Fibroblast of mammary gland (primary cell): ENCODE measurements at regions not wholly inside any gene's neighbourhood (a gene's known extent, or its start where the extent isn't known, plus 50 kb on each side); places are given as distances from the start of the nearest gene placed in this dataset.

Experiments used
- DNase-seq: peaks from one replicate; pipeline ENCODE4 v3.0.0-alpha.2; 2010; ENCODE audit warnings: low read depth
- H3K4me3 ChIP-seq: 2 replicates; pipeline ENCODE4 v1.5.1; 2011; ENCODE audit warnings: low read depth, mild to moderate bottlenecking, low read length, moderate library complexity; ENCODE audit not compliant: control insufficient read depth
- TF ChIP-seq, protein P1 (sequence below): conservative IDR thresholded peaks from 2 replicates; pipeline ENCODE4 v1.5.1; 2011; ENCODE audit warnings: low read depth, low read length, inconsistent platforms; ENCODE audit not compliant: control insufficient read depth, insufficient read depth

- TF ChIP-seq, protein P1, sequence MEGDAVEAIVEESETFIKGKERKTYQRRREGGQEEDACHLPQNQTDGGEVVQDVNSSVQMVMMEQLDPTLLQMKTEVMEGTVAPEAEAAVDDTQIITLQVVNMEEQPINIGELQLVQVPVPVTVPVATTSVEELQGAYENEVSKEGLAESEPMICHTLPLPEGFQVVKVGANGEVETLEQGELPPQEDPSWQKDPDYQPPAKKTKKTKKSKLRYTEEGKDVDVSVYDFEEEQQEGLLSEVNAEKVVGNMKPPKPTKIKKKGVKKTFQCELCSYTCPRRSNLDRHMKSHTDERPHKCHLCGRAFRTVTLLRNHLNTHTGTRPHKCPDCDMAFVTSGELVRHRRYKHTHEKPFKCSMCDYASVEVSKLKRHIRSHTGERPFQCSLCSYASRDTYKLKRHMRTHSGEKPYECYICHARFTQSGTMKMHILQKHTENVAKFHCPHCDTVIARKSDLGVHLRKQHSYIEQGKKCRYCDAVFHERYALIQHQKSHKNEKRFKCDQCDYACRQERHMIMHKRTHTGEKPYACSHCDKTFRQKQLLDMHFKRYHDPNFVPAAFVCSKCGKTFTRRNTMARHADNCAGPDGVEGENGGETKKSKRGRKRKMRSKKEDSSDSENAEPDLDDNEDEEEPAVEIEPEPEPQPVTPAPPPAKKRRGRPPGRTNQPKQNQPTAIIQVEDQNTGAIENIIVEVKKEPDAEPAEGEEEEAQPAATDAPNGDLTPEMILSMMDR, result no peak
- H3K4me3 ChIP-seq, result no peak overlapping the region
- DNase-seq, result no peak
Observed at GRCh38 chr9:115980976-115981375, 172.6 kb upstream of the PAPPA start.

DNA sequence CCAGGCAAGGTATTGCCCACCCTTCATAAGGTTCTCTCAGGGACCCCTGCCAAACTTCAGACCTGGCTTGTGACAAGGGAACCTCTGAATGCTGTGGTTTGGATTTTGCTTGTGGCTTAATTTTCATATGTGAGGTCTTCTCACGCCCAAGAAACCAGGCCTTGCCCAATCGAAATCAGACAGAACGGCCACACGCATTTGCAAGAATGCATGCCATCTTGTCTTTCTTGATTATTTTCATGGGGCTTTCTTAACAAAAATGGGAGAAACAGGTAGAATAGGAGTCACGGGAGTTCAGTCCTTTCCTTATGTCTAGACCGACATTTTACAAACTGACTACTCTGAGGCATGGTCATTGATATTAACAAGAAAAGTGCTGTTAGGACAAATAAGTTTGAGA, 170.2 kb upstream of the PAPPA start:
- H3K4me3 ChIP-seq, result no peak overlapping the region
- DNase-seq, result no peak
- TF ChIP-seq, protein P1, result no peak

DNA sequence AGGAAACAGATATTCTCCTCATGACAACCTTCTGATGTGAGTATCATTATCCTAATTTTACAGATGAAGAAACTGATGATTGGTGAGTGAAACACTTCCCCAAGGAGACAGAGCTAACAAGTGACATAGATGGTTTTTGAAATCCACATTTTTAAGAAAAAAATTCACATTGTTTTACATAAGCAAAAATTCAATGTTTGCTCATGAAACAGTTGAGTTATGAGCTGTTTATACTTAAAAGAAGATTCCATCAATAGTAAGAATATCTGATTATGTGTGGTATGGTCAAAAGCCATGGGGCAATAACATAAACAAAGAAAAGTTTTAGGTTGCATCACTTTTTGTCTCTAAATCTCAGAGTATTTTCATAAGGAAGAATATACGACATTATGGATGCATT, 167.9 kb upstream of the PAPPA start:
- no peak for DNase-seq
- TF ChIP-seq, protein P1, result no peak
- no peak overlapping the region for H3K4me3 ChIP-seq

DNA sequence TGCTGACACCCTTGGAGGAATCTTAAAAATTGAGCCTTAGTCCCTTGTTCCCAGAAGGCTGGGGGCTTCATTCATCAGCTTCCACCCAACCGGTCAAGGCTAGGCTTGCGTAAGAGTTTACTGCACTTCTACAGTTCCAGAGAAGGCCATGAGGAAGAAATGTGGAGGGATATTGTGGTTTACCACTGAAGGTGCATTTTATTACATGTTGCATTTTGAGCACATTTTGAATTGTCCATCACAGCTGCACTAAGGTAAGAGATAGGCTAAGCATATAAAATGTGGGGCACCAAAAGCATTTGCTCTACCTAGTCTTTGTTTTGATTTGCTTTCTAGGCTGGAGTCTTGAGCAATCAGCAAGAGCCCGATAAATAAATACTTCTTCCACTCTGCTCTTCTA, 167.1 kb upstream of the PAPPA start:
- TF ChIP-seq, protein P1, result no peak
- no peak for DNase-seq
- H3K4me3 ChIP-seq, result no peak overlapping the region

- TF ChIP-seq, protein P1, result no peak
Observed at GRCh38 chr9:115988701-115989100, 164.9 kb upstream of the PAPPA start.

DNA sequence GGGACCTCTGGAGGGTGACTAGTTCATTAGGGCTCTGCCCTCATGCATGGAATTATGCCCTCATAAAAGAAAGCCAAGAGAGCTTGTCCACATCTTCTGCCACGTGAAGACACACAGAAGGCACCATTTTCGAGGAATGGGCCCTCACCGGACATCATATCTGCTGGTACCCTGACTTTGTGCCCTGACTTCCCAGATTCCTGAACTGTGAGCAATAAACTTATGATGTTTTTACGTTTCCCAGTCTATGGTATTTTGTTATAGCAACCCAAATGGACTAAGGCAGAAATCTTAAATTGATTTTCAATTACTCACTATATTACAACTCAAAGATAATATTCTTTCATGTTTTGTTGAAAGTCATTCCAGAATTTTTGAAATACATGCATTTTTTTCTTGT, 163.8 kb upstream of the PAPPA start:
- TF ChIP-seq, protein P1, result no peak
- no peak overlapping the region for H3K4me3 ChIP-seq
- no peak for DNase-seq

More at GRCh38 chr9:115988701-115989100, 164.9 kb upstream of the PAPPA start:
- H3K4me3 ChIP-seq, result no peak overlapping the region
- DNase-seq, result no peak

DNA sequence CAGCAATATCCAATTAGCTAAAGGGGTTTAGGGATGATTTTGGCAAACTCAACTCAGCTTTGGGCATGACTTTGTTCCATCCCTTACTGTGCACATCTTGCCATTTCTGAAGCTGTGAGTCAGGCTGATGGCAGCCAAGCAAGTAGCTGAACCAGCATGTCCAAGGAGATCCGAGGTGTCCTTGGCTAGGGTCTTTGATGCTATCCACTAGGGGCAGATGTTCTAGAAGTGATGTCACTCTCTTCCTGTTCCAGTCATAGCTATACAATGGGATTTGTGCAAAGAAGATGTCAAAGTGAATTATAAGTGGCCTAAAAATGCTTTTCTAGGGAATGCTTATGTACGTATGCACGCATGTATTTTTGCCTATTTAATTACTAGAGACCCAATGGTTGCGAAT, 160.8 kb upstream of the PAPPA start:
- no peak overlapping the region for H3K4me3 ChIP-seq

More for the DNA sequence above, 160.8 kb upstream of the PAPPA start:
- peak; percentile 79 for DNase-seq
- TF ChIP-seq, protein P1, result peak; percentile 20
